ENCODE measurements at regions not wholly inside any gene's neighbourhood (a gene's known extent, or its start where the extent isn't known, plus 50 kb on each side); places are given as distances from the start of the nearest gene placed in this dataset.

GRCh38 chr21:18191139-18191538 lies 53.5 kb upstream of the CHODL start:
- Histone ChIP-seq H3K4me3 (ENCODE audit: insufficient read depth, low read depth, low read length) (no peak overlapping the region), H3K36me3 (replicated peaks; ENCODE audit: control insufficient read depth, insufficient read depth, low read length) (no peaks in the 10 kb centered on the region), H3K27me3 (ENCODE audit: control insufficient read depth, insufficient read depth, low read length) (no peaks in the 10 kb centered on the region)
- DNase-seq = no peak

- no peak for DNase-seq
- no peaks in the 10 kb centered on the region for H3K27me3 ChIP-seq (ENCODE audit: control insufficient read depth, insufficient read depth, low read length)
- no peak overlapping the region for H3K4me3 ChIP-seq (ENCODE audit: insufficient read depth, low read depth, low read length)
- no peaks in the 10 kb centered on the region for H3K36me3 ChIP-seq (replicated peaks; ENCODE audit: control insufficient read depth, insufficient read depth, low read length)
Measured at GRCh38 chr21:18178509-18178908, 66.1 kb upstream of the CHODL start.

GRCh38 chr21:18174370-18174769 lies 70.3 kb upstream of the CHODL start:
- no peaks in the 10 kb centered on the region for H3K36me3 ChIP-seq (replicated peaks; ENCODE audit: control insufficient read depth, insufficient read depth, low read length)
- H3K4me3 ChIP-seq (ENCODE audit: insufficient read depth, low read depth, low read length) = no peak overlapping the region
- no peak for DNase-seq
- H3K27me3 ChIP-seq (ENCODE audit: control insufficient read depth, insufficient read depth, low read length) = no peaks in the 10 kb centered on the region

GRCh38 chr21:18170829-18171228 lies 73.8 kb upstream of the CHODL start:
- H3K27me3 ChIP-seq (ENCODE audit: control insufficient read depth, insufficient read depth, low read length) = no peaks in the 10 kb centered on the region
- no peak for DNase-seq
- H3K4me3 ChIP-seq (ENCODE audit: insufficient read depth, low read depth, low read length) = no peak overlapping the region
- H3K36me3 ChIP-seq (replicated peaks; ENCODE audit: control insufficient read depth, insufficient read depth, low read length) = no peaks in the 10 kb centered on the region

GRCh38 chr21:18170221-18170620 lies 74.4 kb upstream of the CHODL start:
- DNase-seq = no peak
- no peaks in the 10 kb centered on the region for H3K27me3 ChIP-seq (ENCODE audit: control insufficient read depth, insufficient read depth, low read length)
- no peaks in the 10 kb centered on the region for H3K36me3 ChIP-seq (replicated peaks; ENCODE audit: control insufficient read depth, insufficient read depth, low read length)
- H3K4me3 ChIP-seq (ENCODE audit: insufficient read depth, low read depth, low read length) = no peak overlapping the region

- H3K36me3 ChIP-seq (replicated peaks; ENCODE audit: control insufficient read depth, insufficient read depth, low read length) = no peaks in the 10 kb centered on the region
- no peak for DNase-seq
- no peaks in the 10 kb centered on the region for H3K27me3 ChIP-seq (ENCODE audit: control insufficient read depth, insufficient read depth, low read length)
- no peak overlapping the region for H3K4me3 ChIP-seq (ENCODE audit: insufficient read depth, low read depth, low read length)
Measured at GRCh38 chr21:18168108-18168507, 76.5 kb upstream of the CHODL start.

- no peak overlapping the region for H3K4me3 ChIP-seq (ENCODE audit: insufficient read depth, low read depth, low read length)
- DNase-seq = no peak
- no peaks in the 10 kb centered on the region for H3K27me3 ChIP-seq (ENCODE audit: control insufficient read depth, insufficient read depth, low read length)
- no peaks in the 10 kb centered on the region for H3K36me3 ChIP-seq (replicated peaks; ENCODE audit: control insufficient read depth, insufficient read depth, low read length)
Measured at GRCh38 chr21:18164933-18165332, 79.7 kb upstream of the CHODL start.

- H3K27me3 ChIP-seq (ENCODE audit: control insufficient read depth, insufficient read depth, low read length) = no peaks in the 10 kb centered on the region
- H3K36me3 ChIP-seq (replicated peaks; ENCODE audit: control insufficient read depth, insufficient read depth, low read length) = no peaks in the 10 kb centered on the region
- no peak for DNase-seq
- no peak overlapping the region for H3K4me3 ChIP-seq (ENCODE audit: insufficient read depth, low read depth, low read length)
Measured at GRCh38 chr21:18164483-18164882, 80.2 kb upstream of the CHODL start.

- Histone ChIP-seq H3K4me3 (ENCODE audit: insufficient read depth, low read depth, low read length) (no peak overlapping the region), H3K27me3 (ENCODE audit: control insufficient read depth, insufficient read depth, low read length) (no peaks in the 10 kb centered on the region)
- no peak for DNase-seq
Measured at GRCh38 chr21:18163956-18164355, 80.7 kb upstream of the CHODL start.

GRCh38 chr21:18161841-18162240 lies 82.8 kb upstream of the CHODL start:
- H3K27me3 ChIP-seq (ENCODE audit: control insufficient read depth, insufficient read depth, low read length) = no peaks in the 10 kb centered on the region
- H3K4me3 ChIP-seq (ENCODE audit: insufficient read depth, low read depth, low read length) = no peak overlapping the region
- no peak for DNase-seq
- H3K36me3 ChIP-seq (replicated peaks; ENCODE audit: control insufficient read depth, insufficient read depth, low read length) = no peaks in the 10 kb centered on the region

More at GRCh38 chr21:18163956-18164355, 80.7 kb upstream of the CHODL start:
- H3K36me3 ChIP-seq (replicated peaks; ENCODE audit: control insufficient read depth, insufficient read depth, low read length) = no peaks in the 10 kb centered on the region

- H3K36me3 ChIP-seq (replicated peaks; ENCODE audit: control insufficient read depth, insufficient read depth, low read length) = no peaks in the 10 kb centered on the region
- no peaks in the 10 kb centered on the region for H3K27me3 ChIP-seq (ENCODE audit: control insufficient read depth, insufficient read depth, low read length)
- no peak for DNase-seq
- no peak overlapping the region for H3K4me3 ChIP-seq (ENCODE audit: insufficient read depth, low read depth, low read length)
Measured at GRCh38 chr21:18157406-18157805, 87.2 kb upstream of the CHODL start.

GRCh38 chr21:18155508-18156193 lies 89.0 kb upstream of the CHODL start:
- Histone ChIP-seq H3K27me3 (ENCODE audit: control insufficient read depth, insufficient read depth, low read length) (no peaks in the 10 kb centered on the region), H3K36me3 (replicated peaks; ENCODE audit: control insufficient read depth, insufficient read depth, low read length) (no peaks in the 10 kb centered on the region), H3K4me3 (ENCODE audit: insufficient read depth, low read depth, low read length) (no peak overlapping the region)
- DNase-seq = peak; percentile 10

GRCh38 chr21:18153063-18153462 lies 91.6 kb upstream of the CHODL start:
- Histone ChIP-seq H3K4me3 (ENCODE audit: insufficient read depth, low read depth, low read length) (no peak overlapping the region), H3K36me3 (replicated peaks; ENCODE audit: control insufficient read depth, insufficient read depth, low read length) (no peaks in the 10 kb centered on the region), H3K27me3 (ENCODE audit: control insufficient read depth, insufficient read depth, low read length) (no peaks in the 10 kb centered on the region)
- DNase-seq = no peak

GRCh38 chr21:18152371-18152770 lies 92.3 kb upstream of the CHODL start:
- Histone ChIP-seq H3K36me3 (replicated peaks; ENCODE audit: control insufficient read depth, insufficient read depth, low read length) (no peaks in the 10 kb centered on the region), H3K27me3 (ENCODE audit: control insufficient read depth, insufficient read depth, low read length) (no peaks in the 10 kb centered on the region), H3K4me3 (ENCODE audit: insufficient read depth, low read depth, low read length) (no peak overlapping the region)
- no peak for DNase-seq

GRCh38 chr21:18151046-18151445 lies 93.6 kb upstream of the CHODL start:
- H3K36me3 ChIP-seq (replicated peaks; ENCODE audit: control insufficient read depth, insufficient read depth, low read length) = no peaks in the 10 kb centered on the region
- H3K27me3 ChIP-seq (ENCODE audit: control insufficient read depth, insufficient read depth, low read length) = no peaks in the 10 kb centered on the region
- no peak for DNase-seq
- no peak overlapping the region for H3K4me3 ChIP-seq (ENCODE audit: insufficient read depth, low read depth, low read length)

GRCh38 chr21:18148401-18148800 lies 96.2 kb upstream of the CHODL start:
- Histone ChIP-seq H3K27me3 (ENCODE audit: control insufficient read depth, insufficient read depth, low read length) (no peaks in the 10 kb centered on the region), H3K4me3 (ENCODE audit: insufficient read depth, low read depth, low read length) (no peak overlapping the region), H3K36me3 (replicated peaks; ENCODE audit: control insufficient read depth, insufficient read depth, low read length) (no peaks in the 10 kb centered on the region)
- no peak for DNase-seq

Data from H7 (cell line).